Myocyte (in vitro differentiated cells): ENCODE measurements at regions not wholly inside any gene's neighbourhood (a gene's known extent, or its start where the extent isn't known, plus 50 kb on each side); places are given as distances from the start of the nearest gene placed in this dataset.

ENCODE experiments used
- DNase-seq: peaks from one replicate; pipeline ENCODE4 v3.0.0-alpha.2; 2012; ENCODE audit warnings: low read depth

GRCh38 chr2:125479143-125479636, 1176.8 kb upstream of the GYPC start:
- no peak for DNase-seq

- DNase-seq: no peak
Observed at GRCh38 chr2:125490308-125490707, 1165.7 kb upstream of the GYPC start.

GRCh38 chr2:125491663-125492062, 1164.3 kb upstream of the GYPC start:
- DNase-seq: no peak

GRCh38 chr2:125512313-125512712, 1143.6 kb upstream of the GYPC start:
- no peak for DNase-seq

- peak; percentile 1 for DNase-seq
Observed at GRCh38 chr2:125516496-125517109, 1139.4 kb upstream of the GYPC start.

GRCh38 chr2:125526093-125526492, 1129.9 kb upstream of the GYPC start:
- DNase-seq: no peak

GRCh38 chr2:125535089-125535488, 1120.9 kb upstream of the GYPC start:
- no peak for DNase-seq

- DNase-seq: no peak
Observed at GRCh38 chr2:125543968-125544514, 1111.9 kb upstream of the GYPC start.

GRCh38 chr2:125553768-125554167, 1102.2 kb upstream of the GYPC start:
- no peak for DNase-seq

- no peak for DNase-seq
Observed at GRCh38 chr2:125554956-125555355, 1101.0 kb upstream of the GYPC start.

GRCh38 chr2:125559186-125559585, 1096.8 kb upstream of the GYPC start:
- no peak for DNase-seq

- no peak for DNase-seq
Observed at GRCh38 chr2:125560855-125561254, 1095.1 kb upstream of the GYPC start.

GRCh38 chr2:125561302-125561701, 1094.7 kb upstream of the GYPC start:
- no peak for DNase-seq

- DNase-seq: no peak
Observed at GRCh38 chr2:125562924-125563323, 1093.0 kb upstream of the GYPC start.

GRCh38 chr2:125564471-125564870, 1091.5 kb upstream of the GYPC start:
- no peak for DNase-seq

- no peak for DNase-seq
Observed at GRCh38 chr2:125566422-125566821, 1089.5 kb upstream of the GYPC start.

- no peak for DNase-seq
Observed at GRCh38 chr2:125567100-125567499, 1088.9 kb upstream of the GYPC start.

- DNase-seq: no peak
Observed at GRCh38 chr2:125572660-125573059, 1083.3 kb upstream of the GYPC start.

- DNase-seq: no peak
Observed at GRCh38 chr2:125573432-125573831, 1082.5 kb upstream of the GYPC start.

GRCh38 chr2:125576558-125576957, 1079.4 kb upstream of the GYPC start:
- DNase-seq: no peak

GRCh38 chr2:125581557-125581956, 1074.4 kb upstream of the GYPC start:
- no peak for DNase-seq

GRCh38 chr2:125582516-125582915, 1073.4 kb upstream of the GYPC start:
- DNase-seq: no peak

GRCh38 chr2:125584732-125585131, 1071.2 kb upstream of the GYPC start:
- no peak for DNase-seq
